Activated gamma-delta T cell treated with anti-CD3 and anti-CD28 coated beads, Interleukin-2, amount 50 U/mL, for 16 hours (primary cell): ENCODE measurements at regions not wholly inside any gene's neighbourhood (a gene's known extent, or its start where the extent isn't known, plus 50 kb on each side); places are given as distances from the start of the nearest gene placed in this dataset.

Source experiments
- DNase-seq: peaks from one replicate; pipeline ENCODE4 v3.0.0-alpha.2; 2020; ENCODE audit warnings: low read depth

GRCh38 chr22:49047447-49047846, 780.2 kb downstream of the BRD1 start:
- no peak for DNase-seq

GRCh38 chr22:49046546-49047361, 780.9 kb downstream of the BRD1 start:
- no peak for DNase-seq

- no peak for DNase-seq
These were observed 781.6 kb downstream of the BRD1 start for GRCh38 chr22:49046000-49046545.

GRCh38 chr22:49045276-49045675, 782.4 kb downstream of the BRD1 start:
- no peak for DNase-seq

GRCh38 chr22:49044776-49045175, 782.9 kb downstream of the BRD1 start:
- DNase-seq = no peak

- no peak for DNase-seq
These were observed 783.6 kb downstream of the BRD1 start for GRCh38 chr22:49044091-49044490.

GRCh38 chr22:49042877-49043859, 784.5 kb downstream of the BRD1 start:
- no peak for DNase-seq

- no peak for DNase-seq
These were observed 785.6 kb downstream of the BRD1 start for GRCh38 chr22:49042066-49042465.

GRCh38 chr22:49040754-49041467, 786.8 kb downstream of the BRD1 start:
- DNase-seq = no peak

GRCh38 chr22:49040111-49040510, 787.6 kb downstream of the BRD1 start:
- DNase-seq = no peak

GRCh38 chr22:49039625-49040024, 788.0 kb downstream of the BRD1 start:
- DNase-seq = no peak

GRCh38 chr22:49037701-49038245, 789.9 kb downstream of the BRD1 start:
- DNase-seq = no peak

GRCh38 chr22:49036513-49036912, 791.2 kb downstream of the BRD1 start:
- no peak for DNase-seq

GRCh38 chr22:49035818-49036457, 791.7 kb downstream of the BRD1 start:
- no peak for DNase-seq

- no peak for DNase-seq
These were observed 792.5 kb downstream of the BRD1 start for GRCh38 chr22:49034836-49035817.

GRCh38 chr22:49033616-49034015, 794.1 kb downstream of the BRD1 start:
- no peak for DNase-seq

- no peak for DNase-seq
These were observed 794.9 kb downstream of the BRD1 start for GRCh38 chr22:49032821-49033220.

GRCh38 chr22:49031746-49032330, 795.8 kb downstream of the BRD1 start:
- DNase-seq = no peak

- DNase-seq = no peak
These were observed 799.6 kb downstream of the BRD1 start for GRCh38 chr22:49028111-49028510.

GRCh38 chr22:49027368-49027670, 800.4 kb downstream of the BRD1 start:
- DNase-seq = no peak
